ENCODE measurements at regions not wholly inside any gene's neighbourhood (a gene's known extent, or its start where the extent isn't known, plus 50 kb on each side); places are given as distances from the start of the nearest gene placed in this dataset.
A peak's percentile ranks its signal among the peaks of the same experiment; 100 is the strongest.

- CTCF ChIA-PET: no interaction called here
- no peak for DNase-seq
- no TSS peak for BruUV-seq (replicated peaks)
- no peak for TF ChIP-seq CTCF (IDR thresholded peaks at IDR 0.05; ENCODE audit: unreplicated experiment)
- no peak overlapping the region for H3K4me3 Mint-ChIP-seq (ENCODE audit: low read depth, unreplicated experiment)
- peaks cover 5% of the 10 kb centered on the region for H3K9me3 Mint-ChIP-seq (ENCODE audit: low read depth, unreplicated experiment)
- H3K27me3 Mint-ChIP-seq (ENCODE audit: unreplicated experiment): no peaks in the 10 kb centered on the region
- intact Hi-C loops (cut with micrococcal nuclease; ENCODE audit: unreplicated experiment): no loop called here
- H3K36me3 Mint-ChIP-seq (ENCODE audit: insufficient read depth, unreplicated experiment): peaks cover 21% of the 10 kb centered on the region
- no peak overlapping the region for H3K27ac Mint-ChIP-seq (ENCODE audit: unreplicated experiment)
- peaks cover 51% of the 10 kb centered on the region for H3K4me1 Mint-ChIP-seq (ENCODE audit: low read depth, unreplicated experiment)
Observed at GRCh38 chr2:38434595-38434994, 57.5 kb upstream of the ATL2 start.

GRCh38 chr2:38433607-38433975 lies 56.5 kb upstream of the ATL2 start:
- Mint-ChIP-seq H3K36me3 (ENCODE audit: insufficient read depth, unreplicated experiment) (peaks cover 14% of the 10 kb centered on the region), H3K4me3 (ENCODE audit: low read depth, unreplicated experiment) (no peak overlapping the region), H3K4me1 (ENCODE audit: low read depth, unreplicated experiment) (peaks cover 40% of the 10 kb centered on the region), H3K9me3 (ENCODE audit: low read depth, unreplicated experiment) (peaks cover 5% of the 10 kb centered on the region), H3K27me3 (ENCODE audit: unreplicated experiment) (no peaks in the 10 kb centered on the region), H3K27ac (ENCODE audit: unreplicated experiment) (peak overlapping the region; percentile 25)
- no peak for TF ChIP-seq CTCF (IDR thresholded peaks at IDR 0.05; ENCODE audit: unreplicated experiment)
- intact Hi-C loops (cut with micrococcal nuclease; ENCODE audit: unreplicated experiment): no loop called here
- BruUV-seq (replicated peaks): no TSS peak
- CTCF ChIA-PET: interaction anchor here (1.5 kb wide), 1 partner anchor 9 kb away, joined by 4 read pairs; no protein-coding TSS in a partner anchor
- no peak for DNase-seq

- H3K36me3 Mint-ChIP-seq (ENCODE audit: insufficient read depth, unreplicated experiment): peaks cover 12% of the 10 kb centered on the region
- H3K4me3 Mint-ChIP-seq (ENCODE audit: low read depth, unreplicated experiment): no peak overlapping the region
- BruUV-seq (replicated peaks): no TSS peak
- peak overlapping the region; percentile 25 for H3K27ac Mint-ChIP-seq (ENCODE audit: unreplicated experiment)
- CTCF ChIA-PET: interaction anchor here (1.5 kb wide), 1 partner anchor 10 kb away, joined by 4 read pairs; no protein-coding TSS in a partner anchor
- peaks cover 5% of the 10 kb centered on the region for H3K9me3 Mint-ChIP-seq (ENCODE audit: low read depth, unreplicated experiment)
- no peaks in the 10 kb centered on the region for H3K27me3 Mint-ChIP-seq (ENCODE audit: unreplicated experiment)
- intact Hi-C loops (cut with micrococcal nuclease; ENCODE audit: unreplicated experiment): no loop called here
- peaks cover 35% of the 10 kb centered on the region for H3K4me1 Mint-ChIP-seq (ENCODE audit: low read depth, unreplicated experiment)
- TF ChIP-seq CTCF (IDR thresholded peaks at IDR 0.05; ENCODE audit: unreplicated experiment): no peak
- DNase-seq: no peak
Observed at GRCh38 chr2:38432820-38433606, 55.9 kb upstream of the ATL2 start.

- Mint-ChIP-seq H3K9me3 (ENCODE audit: low read depth, unreplicated experiment) (peaks cover 5% of the 10 kb centered on the region), H3K27ac (ENCODE audit: unreplicated experiment) (no peak overlapping the region), H3K27me3 (ENCODE audit: unreplicated experiment) (no peaks in the 10 kb centered on the region), H3K36me3 (ENCODE audit: insufficient read depth, unreplicated experiment) (peaks cover 12% of the 10 kb centered on the region), H3K4me1 (ENCODE audit: low read depth, unreplicated experiment) (peaks cover 24% of the 10 kb centered on the region), H3K4me3 (ENCODE audit: low read depth, unreplicated experiment) (no peak overlapping the region)
- intact Hi-C loops (cut with micrococcal nuclease; ENCODE audit: unreplicated experiment): no loop called here
- no peak for DNase-seq
- BruUV-seq (replicated peaks): no TSS peak
- CTCF ChIA-PET: interaction anchor here (0.7 to 1.9 kb wide), 2 partner anchors 9 to 17 kb away, joined by 3 to 5 read pairs; no protein-coding TSS in a partner anchor
- TF ChIP-seq CTCF (IDR thresholded peaks at IDR 0.05; ENCODE audit: unreplicated experiment): no peak
Observed at GRCh38 chr2:38430597-38431207, 53.6 kb upstream of the ATL2 start.

Data from Calu3 (cell line).